ENCODE measurements at regions not wholly inside any gene's neighbourhood (a gene's known extent, or its start where the extent isn't known, plus 50 kb on each side); places are given as distances from the start of the nearest gene placed in this dataset.

GRCh38 chr13:73745190-73745589 lies 389.0 kb downstream of the KLF12 start:
- no peaks in the 10 kb centered on the region for H3K27me3 ChIP-seq (ENCODE audit: control insufficient read depth, insufficient read depth, low read length)
- no peaks in the 10 kb centered on the region for H3K4me1 ChIP-seq
- H2AFZ ChIP-seq = no peak overlapping the region
- no peak overlapping the region for H3K4me2 ChIP-seq (ENCODE audit: low read length)
- H3K9ac ChIP-seq = no peak overlapping the region
- no peaks in the 10 kb centered on the region for H3K36me3 ChIP-seq (ENCODE audit: control insufficient read depth, insufficient read depth, low read length)
- H3K79me2 ChIP-seq = no peaks in the 10 kb centered on the region
- no peak overlapping the region for H3K27ac ChIP-seq
- no peak for TF ChIP-seq CTCF (IDR thresholded peaks at IDR 0.05)
- no peak overlapping the region for H3K4me3 ChIP-seq (ENCODE audit: low read depth, low read length)
- no peaks in the 10 kb centered on the region for H3K9me3 ChIP-seq (ENCODE audit: control insufficient read depth, low read length)

- TF ChIP-seq CTCF (IDR thresholded peaks at IDR 0.05) = no peak
- no peaks in the 10 kb centered on the region for H3K36me3 ChIP-seq (ENCODE audit: control insufficient read depth, insufficient read depth, low read length)
- H3K4me1 ChIP-seq = no peaks in the 10 kb centered on the region
- H3K27ac ChIP-seq = no peak overlapping the region
- H3K4me3 ChIP-seq (ENCODE audit: low read depth, low read length) = no peak overlapping the region
- no peaks in the 10 kb centered on the region for H3K79me2 ChIP-seq
- H3K27me3 ChIP-seq (ENCODE audit: control insufficient read depth, insufficient read depth, low read length) = no peaks in the 10 kb centered on the region
- no peak overlapping the region for H2AFZ ChIP-seq
- H3K9ac ChIP-seq = no peak overlapping the region
- H3K9me3 ChIP-seq (ENCODE audit: control insufficient read depth, low read length) = no peaks in the 10 kb centered on the region
- no peak overlapping the region for H3K4me2 ChIP-seq (ENCODE audit: low read length)
Measured at GRCh38 chr13:73742982-73743381, 391.2 kb downstream of the KLF12 start.

- Histone ChIP-seq H3K27ac (no peak overlapping the region), H2AFZ (no peak overlapping the region), H3K4me2 (ENCODE audit: low read length) (no peak overlapping the region), H3K4me3 (ENCODE audit: low read depth, low read length) (no peak overlapping the region), H3K36me3 (ENCODE audit: control insufficient read depth, insufficient read depth, low read length) (no peaks in the 10 kb centered on the region), H3K9me3 (ENCODE audit: control insufficient read depth, low read length) (no peaks in the 10 kb centered on the region), H3K9ac (no peak overlapping the region), H3K27me3 (ENCODE audit: control insufficient read depth, insufficient read depth, low read length) (no peaks in the 10 kb centered on the region), H3K79me2 (no peaks in the 10 kb centered on the region), H3K4me1 (no peaks in the 10 kb centered on the region)
- TF ChIP-seq CTCF (IDR thresholded peaks at IDR 0.05) = no peak
Measured at GRCh38 chr13:73741742-73742141, 392.5 kb downstream of the KLF12 start.

- H3K4me3 ChIP-seq (ENCODE audit: low read depth, low read length) = no peak overlapping the region
- H3K9me3 ChIP-seq (ENCODE audit: control insufficient read depth, low read length) = no peaks in the 10 kb centered on the region
- H3K27me3 ChIP-seq (ENCODE audit: control insufficient read depth, insufficient read depth, low read length) = no peaks in the 10 kb centered on the region
- TF ChIP-seq CTCF (IDR thresholded peaks at IDR 0.05) = no peak
- H3K9ac ChIP-seq = no peak overlapping the region
- no peaks in the 10 kb centered on the region for H3K4me1 ChIP-seq
- H3K79me2 ChIP-seq = no peaks in the 10 kb centered on the region
- no peak overlapping the region for H2AFZ ChIP-seq
- H3K27ac ChIP-seq = no peak overlapping the region
- H3K4me2 ChIP-seq (ENCODE audit: low read length) = no peak overlapping the region
- H3K36me3 ChIP-seq (ENCODE audit: control insufficient read depth, insufficient read depth, low read length) = no peaks in the 10 kb centered on the region
Measured at GRCh38 chr13:73741111-73741510, 393.1 kb downstream of the KLF12 start.

- Histone ChIP-seq H3K36me3 (ENCODE audit: control insufficient read depth, insufficient read depth, low read length) (no peaks in the 10 kb centered on the region), H3K79me2 (no peaks in the 10 kb centered on the region), H3K9me3 (ENCODE audit: control insufficient read depth, low read length) (no peaks in the 10 kb centered on the region), H3K9ac (no peak overlapping the region), H3K4me2 (ENCODE audit: low read length) (no peak overlapping the region), H3K4me1 (no peaks in the 10 kb centered on the region), H3K4me3 (ENCODE audit: low read depth, low read length) (no peak overlapping the region), H3K27ac (no peak overlapping the region), H2AFZ (no peak overlapping the region), H3K27me3 (ENCODE audit: control insufficient read depth, insufficient read depth, low read length) (no peaks in the 10 kb centered on the region)
- no peak for TF ChIP-seq CTCF (IDR thresholded peaks at IDR 0.05)
Measured at GRCh38 chr13:73740666-73741065, 393.5 kb downstream of the KLF12 start.
